ENCODE measurements at regions not wholly inside any gene's neighbourhood (a gene's known extent, or its start where the extent isn't known, plus 50 kb on each side); places are given as distances from the start of the nearest gene placed in this dataset.

- TF ChIP-seq ZNF362 (CRISPR knock-in tag; IDR thresholded peaks at IDR 0.05; ENCODE audit: borderline replicate concordance): no peak
- no peak for TF ChIP-seq MTA3 (CRISPR knock-in tag; IDR thresholded peaks at IDR 0.05)
- TF ChIP-seq KDM3A (CRISPR knock-in tag; IDR thresholded peaks at IDR 0.05; ENCODE audit: low read depth): no peak
Observed at GRCh38 chr3:116640109-116640508, 69.5 kb upstream of the TUSC7 start (continued).

- Histone ChIP-seq H3K27me3 (ENCODE audit: control insufficient read depth in 1 of 2, insufficient read depth in 2 of 2, low read length in 2 of 2) (no peaks in the 10 kb centered on the region), H3K4me2 (ENCODE audit: low read depth, low read length) (no peak overlapping the region), H3K4me1 (ENCODE audit: insufficient read depth, low read length) (no peaks in the 10 kb centered on the region), H3K4me3 (replicated peaks in 1 of 3; ENCODE audit: insufficient read depth in 1 of 3, low read depth in 2 of 3, low read length in 3 of 3) (no peak overlapping the region), H3K36me3 (replicated peaks in 1 of 2; ENCODE audit: control insufficient read depth in 1 of 2, insufficient read depth in 2 of 2, low read length in 2 of 2) (no peaks in the 10 kb centered on the region), H3K9ac (ENCODE audit: insufficient read depth, low read depth, low read length) (no peak overlapping the region), H2AFZ (ENCODE audit: low read length) (no peak overlapping the region), H3K9me3 (ENCODE audit: low read length) (no peaks in the 10 kb centered on the region), H4K20me1 (ENCODE audit: insufficient read depth, low read length) (no peaks in the 10 kb centered on the region), H3K79me2 (ENCODE audit: insufficient read depth, low read length) (no peaks in the 10 kb centered on the region), H3K27ac (ENCODE audit: extremely low read length, insufficient read depth, low read length) (no peak overlapping the region)
- CTCF ChIA-PET (ENCODE audit: low intra/inter-chr PET ratio, low total read pairs): no interaction called here
- no peak for DNase-seq (ENCODE audit: low spot score)
- intact Hi-C loops (cut with micrococcal nuclease; ENCODE audit: unreplicated experiment): no loop called here
- BruUV-seq (replicated peaks): no TSS peak
- POLR2A ChIA-PET: no interaction called here
- no peak for FAIRE-seq
- in situ Hi-C loops (cut with HindIII; ENCODE audit: extremely low pct_ligation_motif_present, low pct_unique_long_range_greater_than_20kb): no loop called here
- no peak for ATAC-seq
- TF ChIP-seq ZBTB21 (CRISPR knock-in tag; IDR thresholded peaks at IDR 0.05): no peak
- TF ChIP-seq THAP11 (CRISPR knock-in tag; IDR thresholded peaks at IDR 0.05): no peak
- TF ChIP-seq TFAP4 (IDR thresholded peaks at IDR 0.05; ENCODE audit: borderline replicate concordance, low read depth): no peak
- TF ChIP-seq ZBTB14 (CRISPR knock-in tag; IDR thresholded peaks at IDR 0.05): no peak
- no peak for TF ChIP-seq ZNF350 (CRISPR knock-in tag; IDR thresholded peaks at IDR 0.05; ENCODE audit: borderline replicate concordance, low read depth)
- TF ChIP-seq ZNF142 (CRISPR knock-in tag; IDR thresholded peaks at IDR 0.05): no peak
- TF ChIP-seq ZNF557 (CRISPR knock-in tag; IDR thresholded peaks at IDR 0.05): no peak
- no peak for TF ChIP-seq TSC22D2 (CRISPR knock-in tag; IDR thresholded peaks at IDR 0.05; ENCODE audit: borderline replicate concordance)
- TF ChIP-seq ONECUT2 (CRISPR knock-in tag; IDR thresholded peaks at IDR 0.05): no peak
- TF ChIP-seq ATF3 (CRISPR knock-in tag; IDR thresholded peaks at IDR 0.05): no peak
- TF ChIP-seq TOPORS (CRISPR knock-in tag; IDR thresholded peaks at IDR 0.05): no peak
- TF ChIP-seq NCOA2 (CRISPR knock-in tag; IDR thresholded peaks at IDR 0.05): no peak
- TF ChIP-seq ZNF788 (CRISPR knock-in tag; IDR thresholded peaks at IDR 0.05; ENCODE audit: borderline replicate concordance): no peak
- no peak for TF ChIP-seq ZNF12 (CRISPR knock-in tag; IDR thresholded peaks at IDR 0.05)
Observed at GRCh38 chr3:116643001-116643400, 66.6 kb upstream of the TUSC7 start.
